DMS 273 (cell line): ENCODE measurements at regions not wholly inside any gene's neighbourhood (a gene's known extent, or its start where the extent isn't known, plus 50 kb on each side); places are given as distances from the start of the nearest gene placed in this dataset.

Source experiments
- DNase-seq: peaks from one replicate; lab custom pipeline; 2025; ENCODE audit not compliant: unreplicated experiment; lab: John Stamatoyannopoulos, UW

GRCh38 chrX:25226151-25226550, 210.4 kb upstream of the ARX start:
- DNase-seq: no peak

GRCh38 chrX:25219480-25219879, 203.7 kb upstream of the ARX start:
- DNase-seq: no peak

GRCh38 chrX:25213611-25214010, 197.8 kb upstream of the ARX start:
- DNase-seq: no peak

- no peak for DNase-seq
These were observed 192.2 kb upstream of the ARX start for GRCh38 chrX:25207803-25208475.

GRCh38 chrX:25206778-25207177, 191.0 kb upstream of the ARX start:
- DNase-seq: no peak

GRCh38 chrX:25204182-25204581, 188.4 kb upstream of the ARX start:
- no peak for DNase-seq

- DNase-seq: no peak
These were observed 187.1 kb upstream of the ARX start for GRCh38 chrX:25202827-25203226.

- DNase-seq: no peak
These were observed 183.1 kb upstream of the ARX start for GRCh38 chrX:25198891-25199290.

GRCh38 chrX:25198253-25198652, 182.5 kb upstream of the ARX start:
- DNase-seq: no peak

- DNase-seq: no peak
These were observed 180.5 kb upstream of the ARX start for GRCh38 chrX:25196221-25196620.

GRCh38 chrX:25191403-25191802, 175.6 kb upstream of the ARX start:
- DNase-seq: peak; percentile 13

- DNase-seq: no peak
These were observed 166.0 kb upstream of the ARX start for GRCh38 chrX:25181775-25182174.

GRCh38 chrX:25180242-25180641, 164.5 kb upstream of the ARX start:
- DNase-seq: no peak

- no peak for DNase-seq
These were observed 162.8 kb upstream of the ARX start for GRCh38 chrX:25178555-25178954.

GRCh38 chrX:25175743-25176142, 160.0 kb upstream of the ARX start:
- DNase-seq: no peak

- DNase-seq: no peak
These were observed 159.4 kb upstream of the ARX start for GRCh38 chrX:25175171-25175570.

GRCh38 chrX:25166546-25166945, 150.8 kb upstream of the ARX start:
- DNase-seq: no peak

GRCh38 chrX:25166145-25166544, 150.4 kb upstream of the ARX start:
- no peak for DNase-seq

- no peak for DNase-seq
These were observed 142.9 kb upstream of the ARX start for GRCh38 chrX:25158635-25159034.

- DNase-seq: no peak
These were observed 141.1 kb upstream of the ARX start for GRCh38 chrX:25156832-25157231.

- no peak for DNase-seq
These were observed 140.6 kb upstream of the ARX start for GRCh38 chrX:25156323-25156722.

GRCh38 chrX:25154168-25154567, 138.4 kb upstream of the ARX start:
- DNase-seq: no peak

GRCh38 chrX:25151749-25152148, 136.0 kb upstream of the ARX start:
- DNase-seq: no peak
